CD14-positive monocyte (primary cell): ENCODE measurements at regions not wholly inside any gene's neighbourhood (a gene's known extent, or its start where the extent isn't known, plus 50 kb on each side); places are given as distances from the start of the nearest gene placed in this dataset.

Experiments
- DNase-seq, 3 donors: peaks; one replicate each; pipeline ENCODE4 v3.0.0-alpha.2; 2011 to 2022
- H2AFZ ChIP-seq: 2 replicates; pipeline ENCODE4 v1.6.0; 2012; ENCODE audit warnings: mild to moderate bottlenecking, low read depth, low read length, inconsistent platforms; ENCODE audit not compliant: insufficient read depth, poor library complexity, severe bottlenecking
- H3K27ac ChIP-seq, 2 donors: 1 replicate in 1 of 2; 2 replicates in 1 of 2; pipeline ENCODE4 v1.5.1; 2012 to 2013; ENCODE audit warnings: low read length in 2 of 2, control low read depth in 1 of 2, inconsistent platforms in 1 of 2, low read depth in 1 of 2, mild to moderate bottlenecking in 1 of 2
- H3K27me3 ChIP-seq, 2 donors: one replicate each; pipeline versions ENCODE4 v1.6.0 to v1.6.1; 2011 to 2013; ENCODE audit warnings: low read length in 2 of 2; ENCODE audit not compliant: control insufficient read depth in 2 of 2, insufficient read depth in 2 of 2
- H3K36me3 ChIP-seq, 2 donors: replicated peaks in 1 of 2; 1 replicate in 1 of 2; 2 replicates in 1 of 2; pipeline versions ENCODE4 v1.5.1 to v1.6.1; 2012 to 2013; ENCODE audit warnings: low read length in 2 of 2, control low read depth in 1 of 2, inconsistent platforms in 1 of 2, mild to moderate bottlenecking in 1 of 2; ENCODE audit not compliant: insufficient read depth in 2 of 2, control insufficient read depth in 1 of 2
- H3K4me1 ChIP-seq, 2 donors: 1 replicate in 1 of 2; 2 replicates in 1 of 2; pipeline versions ENCODE4 v1.5.1 to v1.6.1; 2012 to 2013; ENCODE audit warnings: low read length in 2 of 2, control low read depth in 1 of 2, inconsistent platforms in 1 of 2, mild to moderate bottlenecking in 1 of 2, moderate library complexity in 1 of 2; ENCODE audit not compliant: insufficient read depth in 2 of 2, control insufficient read depth in 1 of 2
- H3K4me2 ChIP-seq: replicated peaks from 2 replicates; pipeline ENCODE3; 2012; ENCODE audit warnings: low read length, moderate library complexity, mild to moderate bottlenecking; ENCODE audit not compliant: poor library complexity, severe bottlenecking; ENCODE audit errors: extremely low read depth
- H3K4me3 ChIP-seq, 3 experiments: fragments of 200-600 bp in 1 of 3; sonication (generic) in 1 of 3; replicated peaks in 1 of 3; 1 replicate in 2 of 3; 2 replicates in 1 of 3; pipeline ENCODE4 v1.5.1; 2011 to 2013; ENCODE audit warnings: low read length in 3 of 3, mild to moderate bottlenecking in 3 of 3, control low read depth in 2 of 3, low read depth in 2 of 3, inconsistent platforms in 1 of 3, moderate library complexity in 1 of 3
- H3K79me2 ChIP-seq: 2 replicates; pipeline ENCODE4 v1.6.0; 2012; ENCODE audit warnings: mild to moderate bottlenecking, control low read depth, inconsistent platforms, low read length, moderate library complexity; ENCODE audit not compliant: insufficient read depth
- H3K9ac ChIP-seq: 2 replicates; pipeline ENCODE4 v1.6.0; 2017; ENCODE audit warnings: low read length, mild to moderate bottlenecking; ENCODE audit not compliant: insufficient read depth, poor library complexity, severe bottlenecking
- H3K9me3 ChIP-seq, 2 donors: replicated peaks in 1 of 2; 1 replicate in 1 of 2; 2 replicates in 1 of 2; pipeline versions ENCODE4 v1.5.1 to v1.6.1; 2012 to 2013; ENCODE audit warnings: low read length in 2 of 2, control low read depth in 1 of 2; ENCODE audit not compliant: control insufficient read depth in 1 of 2, insufficient read depth in 1 of 2
- H4K20me1 ChIP-seq: 2 replicates; pipeline ENCODE4 v1.6.0; 2012; ENCODE audit warnings: mild to moderate bottlenecking, low read length, control low read depth, moderate library complexity; ENCODE audit not compliant: insufficient read depth
- H3K27ac Mint-ChIP-seq, 7 donors: one replicate each; pipeline ENCODE4 v1.8.0; 2020; ENCODE audit warnings: mild to moderate bottlenecking in 7 of 7, mixed read lengths in 7 of 7, moderate library complexity in 6 of 7, inconsistent platforms in 2 of 7
- H3K27me3 Mint-ChIP-seq, 3 donors: one replicate each; pipeline ENCODE4 v1.8.0; 2021 to 2022; ENCODE audit warnings: low read depth in 3 of 3, mild to moderate bottlenecking in 3 of 3, mixed read lengths in 3 of 3, moderate library complexity in 3 of 3, inconsistent platforms in 1 of 3
- H3K36me3 Mint-ChIP-seq, 2 donors: one replicate each; pipeline ENCODE4 v1.8.0; 2020; ENCODE audit warnings: mixed read lengths in 2 of 2, inconsistent platforms in 1 of 2, mild to moderate bottlenecking in 1 of 2
- H3K4me1 Mint-ChIP-seq: one replicate; pipeline ENCODE4 v1.8.0; 2020; ENCODE audit warnings: mild to moderate bottlenecking, mixed read lengths
- H3K4me3 Mint-ChIP-seq, 2 donors: one replicate each; pipeline ENCODE4 v1.8.0; 2020; ENCODE audit warnings: mild to moderate bottlenecking in 2 of 2, mixed read lengths in 2 of 2, moderate library complexity in 1 of 2
- H3K9me3 Mint-ChIP-seq, 7 donors: one replicate each; pipeline ENCODE4 v1.8.0; 2020 to 2022; ENCODE audit warnings: mixed read lengths in 7 of 7, mild to moderate bottlenecking in 6 of 7, moderate library complexity in 6 of 7, inconsistent platforms in 2 of 7
- WGBS: methylation state at CpG from one replicate; pipeline ENCODE4 v1.1.5; 2013; ENCODE audit warnings: missing lambda C conversion rate; ENCODE audit not compliant: insufficient coverage; 5-methylcytosine and 5-hydroxymethylcytosine counted together
- intact Hi-C, 2 donors: fragments of 100-400 bp; cut with micrococcal nuclease; formaldehyde crosslinking; loops; one replicate each; pipeline versions ENCODE4 v1.15.0 to v1.15.1; 2023
- TF ChIP-seq, protein P1 (sequence below): fragments of 200-600 bp; IDR thresholded peaks from one replicate; pipeline ENCODE4 v1.8.0; 2022; ENCODE audit warnings: antibody characterized with exemption, mild to moderate bottlenecking

DNA sequence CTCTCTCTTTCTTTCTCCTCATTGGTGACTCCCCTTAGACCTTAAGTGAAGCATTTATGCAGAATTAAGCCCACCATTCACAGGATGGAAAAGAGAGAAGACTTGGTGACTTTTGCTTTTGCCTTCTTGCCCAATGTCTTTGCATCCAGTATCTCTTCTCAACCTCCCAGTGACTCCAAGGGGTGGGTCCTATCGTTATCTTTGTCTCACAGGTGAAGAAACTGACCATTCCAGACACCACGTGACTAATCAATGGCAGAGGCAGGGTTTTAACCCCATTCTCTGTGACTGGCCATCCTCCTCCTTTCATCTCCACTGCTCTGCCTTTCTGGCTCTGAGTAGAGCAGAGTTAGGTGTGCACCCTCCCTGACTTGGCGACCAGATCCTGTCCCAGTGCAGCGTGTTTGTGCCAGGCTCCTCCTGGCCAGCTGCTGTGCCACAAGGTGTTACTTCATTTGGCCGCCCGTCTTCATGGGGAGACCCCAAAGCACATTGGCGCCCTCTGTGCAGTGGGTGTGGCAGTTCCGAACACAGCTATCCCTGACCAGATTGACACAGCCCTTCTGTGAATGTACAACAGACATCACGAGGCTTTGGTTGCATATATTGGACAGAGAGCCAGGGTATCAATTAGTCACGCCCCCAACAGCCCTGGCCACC lies 501.3 kb downstream of the CD83 start:
- TF ChIP-seq, protein P1, sequence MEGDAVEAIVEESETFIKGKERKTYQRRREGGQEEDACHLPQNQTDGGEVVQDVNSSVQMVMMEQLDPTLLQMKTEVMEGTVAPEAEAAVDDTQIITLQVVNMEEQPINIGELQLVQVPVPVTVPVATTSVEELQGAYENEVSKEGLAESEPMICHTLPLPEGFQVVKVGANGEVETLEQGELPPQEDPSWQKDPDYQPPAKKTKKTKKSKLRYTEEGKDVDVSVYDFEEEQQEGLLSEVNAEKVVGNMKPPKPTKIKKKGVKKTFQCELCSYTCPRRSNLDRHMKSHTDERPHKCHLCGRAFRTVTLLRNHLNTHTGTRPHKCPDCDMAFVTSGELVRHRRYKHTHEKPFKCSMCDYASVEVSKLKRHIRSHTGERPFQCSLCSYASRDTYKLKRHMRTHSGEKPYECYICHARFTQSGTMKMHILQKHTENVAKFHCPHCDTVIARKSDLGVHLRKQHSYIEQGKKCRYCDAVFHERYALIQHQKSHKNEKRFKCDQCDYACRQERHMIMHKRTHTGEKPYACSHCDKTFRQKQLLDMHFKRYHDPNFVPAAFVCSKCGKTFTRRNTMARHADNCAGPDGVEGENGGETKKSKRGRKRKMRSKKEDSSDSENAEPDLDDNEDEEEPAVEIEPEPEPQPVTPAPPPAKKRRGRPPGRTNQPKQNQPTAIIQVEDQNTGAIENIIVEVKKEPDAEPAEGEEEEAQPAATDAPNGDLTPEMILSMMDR, result no peak
- Histone ChIP-seq H3K79me2 (no peaks in the 10 kb centered on the region), H2AFZ (no peak overlapping the region), H3K9me3 (peaks cover 0 to 9% of the 10 kb centered on the region in 2 donors), H3K27me3 (no peaks in the 10 kb centered on the region), H3K9ac (no peak overlapping the region), H4K20me1 (no peaks in the 10 kb centered on the region), H3K27ac (no peak overlapping the region), H3K36me3 (no peaks in the 10 kb centered on the region), H3K4me1 (peaks cover 16 to 27% of the 10 kb centered on the region in 2 donors), H3K4me3 (no peak overlapping the region), H3K4me2 (no peak overlapping the region)
- H3K36me3 Mint-ChIP-seq, result peaks cover 0 to 2% of the 10 kb centered on the region in 2 donors
- peaks cover 34% of the 10 kb centered on the region for H3K4me1 Mint-ChIP-seq
- H3K27ac Mint-ChIP-seq, result peak overlapping the region in 1 of 7 donors; percentile 5
- intact Hi-C loops, result no loop called here
- WGBS, result 98% methylated on average over 9 of the region's 10 CpGs
- peaks cover 0 to 9% (median 6%) of the 10 kb centered on the region in 7 donors for H3K9me3 Mint-ChIP-seq
- no peak overlapping the region for H3K4me3 Mint-ChIP-seq
- peaks cover 2% of the 10 kb centered on the region in 3 donors for H3K27me3 Mint-ChIP-seq
- no peak for DNase-seq

DNA sequence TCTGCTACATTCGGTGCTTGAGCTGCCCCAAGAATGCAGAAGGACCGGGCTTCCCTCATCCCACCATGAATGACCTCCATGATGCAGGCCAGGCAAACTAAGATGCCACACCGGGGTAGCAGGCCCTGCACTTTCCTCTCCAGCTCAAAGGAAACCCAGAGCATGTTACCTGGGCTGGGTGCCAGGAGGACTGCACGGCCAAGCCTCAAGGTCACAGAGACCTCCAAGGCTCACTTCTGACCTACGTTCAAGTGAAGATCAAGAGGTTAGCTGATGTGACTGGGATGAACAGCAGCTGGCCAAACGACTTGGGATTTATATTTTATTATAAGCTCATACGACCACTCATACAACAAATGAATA lies 501.8 kb downstream of the CD83 start:
- Histone ChIP-seq H3K4me3 (no peak overlapping the region), H3K9ac (no peak overlapping the region), H4K20me1 (no peaks in the 10 kb centered on the region), H3K27me3 (no peaks in the 10 kb centered on the region), H3K9me3 (peaks cover 0 to 9% of the 10 kb centered on the region in 2 donors), H3K36me3 (no peaks in the 10 kb centered on the region), H3K27ac (no peak overlapping the region), H3K4me2 (no peak overlapping the region), H3K4me1 (peaks cover 16 to 25% of the 10 kb centered on the region in 2 donors), H3K79me2 (no peaks in the 10 kb centered on the region), H2AFZ (no peak overlapping the region)
- WGBS, result 88% methylated on average over 4 of the region's 7 CpGs
- peaks cover 2% of the 10 kb centered on the region in 3 donors for H3K27me3 Mint-ChIP-seq
- intact Hi-C loops, result no loop called here
- no peak overlapping the region for H3K4me3 Mint-ChIP-seq
- H3K27ac Mint-ChIP-seq, result no peak overlapping the region
- DNase-seq, result no peak
- peaks cover 33% of the 10 kb centered on the region for H3K4me1 Mint-ChIP-seq
- TF ChIP-seq, protein P1, result no peak
- peaks cover 0 to 9% (median 6%) of the 10 kb centered on the region in 7 donors for H3K9me3 Mint-ChIP-seq
- H3K36me3 Mint-ChIP-seq, result peaks cover 0 to 2% of the 10 kb centered on the region in 2 donors
